ENCODE measurements at regions not wholly inside any gene's neighbourhood (a gene's known extent, or its start where the extent isn't known, plus 50 kb on each side); places are given as distances from the start of the nearest gene placed in this dataset.

DNA sequence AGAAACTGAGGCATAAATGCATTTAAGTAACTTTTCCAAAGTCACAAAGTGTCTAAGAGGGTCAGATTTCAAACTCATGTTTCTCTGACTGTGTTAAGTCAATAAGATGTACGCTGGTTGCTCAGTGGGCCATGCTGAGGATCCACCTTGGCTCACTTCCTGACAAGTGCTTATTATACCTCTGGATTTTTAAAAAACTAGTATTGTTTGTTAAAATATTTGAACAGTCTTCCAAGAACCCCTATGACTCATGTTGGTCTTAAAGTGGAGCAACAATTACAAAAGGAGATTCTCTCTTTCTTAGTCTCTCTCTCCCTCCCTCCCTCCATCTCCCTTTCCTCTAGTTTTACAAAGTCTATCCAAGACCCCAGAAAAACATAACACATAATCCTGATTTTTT, 1050.2 kb downstream of the AGBL1 start:
- intact Hi-C loops (cut with micrococcal nuclease), result no loop called here
- H3K4me3 Mint-ChIP-seq, result no peak overlapping the region
- no peak for TF ChIP-seq CTCF (IDR thresholded peaks at IDR 0.05)

GRCh38 chr15:87123676-87124382, 1044.2 kb downstream of the AGBL1 start:
- 87% methylated on average over 26 of the region's 27 CpGs for WGBS (ENCODE audit: insufficient coverage)
- no peak for ATAC-seq

More for the DNA sequence above, 1050.2 kb downstream of the AGBL1 start:
- no peak for DNase-seq
- H3K27ac Mint-ChIP-seq, result no peak overlapping the region
- Histone ChIP-seq H3K27ac (ENCODE audit: low read length) (no peak overlapping the region), H3K4me1 (ENCODE audit: control insufficient read depth, insufficient read depth, low read length) (no peaks in the 10 kb centered on the region), H3K27me3 (ENCODE audit: control insufficient read depth, insufficient read depth, low read length) (no peaks in the 10 kb centered on the region), H3K4me3 (ENCODE audit: low read length) (no peak overlapping the region), H3K36me3 (ENCODE audit: control insufficient read depth, insufficient read depth, low read length) (no peaks in the 10 kb centered on the region), H3K9me3 (ENCODE audit: control insufficient read depth, insufficient read depth, low read length) (no peaks in the 10 kb centered on the region)
- ATAC-seq, result no peak
- H3K36me3 Mint-ChIP-seq, result no peaks in the 10 kb centered on the region
- H3K27me3 Mint-ChIP-seq (ENCODE audit: low read depth in 2 of 2), result no peaks in the 10 kb centered on the region
- H3K9me3 Mint-ChIP-seq, result peaks cover 13 to 17% of the 10 kb centered on the region in 2 donors
- H3K4me1 Mint-ChIP-seq, result no peaks in the 10 kb centered on the region
- 78% methylated on average over 1 of the region's 1 CpG for WGBS (ENCODE audit: insufficient coverage)

DNA sequence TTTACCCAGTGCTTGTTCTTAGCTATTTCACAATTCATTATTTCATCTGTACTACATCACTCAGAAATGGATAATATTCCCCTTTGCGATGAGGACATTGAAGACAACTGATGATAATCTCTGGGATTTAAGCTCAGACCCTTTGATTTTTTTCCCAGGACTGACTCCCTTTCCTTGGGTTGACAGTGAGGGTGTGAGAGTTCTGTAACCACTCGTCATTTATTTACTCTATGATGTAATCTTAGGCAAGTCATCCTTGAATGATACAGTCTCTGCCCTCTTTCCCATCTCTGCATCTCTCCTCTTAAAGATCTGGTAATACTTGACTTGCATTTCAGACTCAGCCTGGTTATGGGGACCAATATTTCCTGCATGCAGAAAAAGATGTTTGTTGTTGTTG, 1041.7 kb downstream of the AGBL1 start:
- intact Hi-C loops (cut with micrococcal nuclease), result no loop called here
- peaks cover 5% of the 10 kb centered on the region for H3K9me3 ChIP-seq (ENCODE audit: control insufficient read depth, insufficient read depth, low read length)
- H3K36me3 Mint-ChIP-seq, result no peaks in the 10 kb centered on the region
- 60% methylated on average over 1 of the region's 2 CpGs for WGBS (ENCODE audit: insufficient coverage)
- DNase-seq (no peak), ATAC-seq (no peak)
- TF ChIP-seq CTCF (IDR thresholded peaks at IDR 0.05), result no peak
- H3K4me1 ChIP-seq (ENCODE audit: control insufficient read depth, insufficient read depth, low read length), result no peaks in the 10 kb centered on the region
- no peaks in the 10 kb centered on the region for H3K36me3 ChIP-seq (ENCODE audit: control insufficient read depth, insufficient read depth, low read length)
- no peak overlapping the region for H3K4me3 ChIP-seq (ENCODE audit: low read length)
- H3K9me3 Mint-ChIP-seq, result peaks cover 11 to 15% of the 10 kb centered on the region in 2 donors
- no peaks in the 10 kb centered on the region for H3K4me1 Mint-ChIP-seq
- no peak overlapping the region for H3K27ac ChIP-seq (ENCODE audit: low read length)
- H3K27ac Mint-ChIP-seq, result no peak overlapping the region
- no peaks in the 10 kb centered on the region for H3K27me3 Mint-ChIP-seq (ENCODE audit: low read depth in 2 of 2)
- no peaks in the 10 kb centered on the region for H3K27me3 ChIP-seq (ENCODE audit: control insufficient read depth, insufficient read depth, low read length)
- H3K4me3 Mint-ChIP-seq, result no peak overlapping the region

More at GRCh38 chr15:87123676-87124382, 1044.2 kb downstream of the AGBL1 start:
- H3K27me3 Mint-ChIP-seq (ENCODE audit: low read depth in 2 of 2), result no peaks in the 10 kb centered on the region
- no peaks in the 10 kb centered on the region for H3K4me1 ChIP-seq (ENCODE audit: control insufficient read depth, insufficient read depth, low read length)
- H3K4me3 ChIP-seq (ENCODE audit: low read length), result no peak overlapping the region
- H3K27ac ChIP-seq (ENCODE audit: low read length), result no peak overlapping the region
- no peaks in the 10 kb centered on the region for H3K4me1 Mint-ChIP-seq
- peaks cover 12 to 15% of the 10 kb centered on the region in 2 donors for H3K9me3 Mint-ChIP-seq
- no peaks in the 10 kb centered on the region for H3K36me3 ChIP-seq (ENCODE audit: control insufficient read depth, insufficient read depth, low read length)
- intact Hi-C loops (cut with micrococcal nuclease), result no loop called here
- no peak for TF ChIP-seq CTCF (IDR thresholded peaks at IDR 0.05)
- H3K27me3 ChIP-seq (ENCODE audit: control insufficient read depth, insufficient read depth, low read length), result no peaks in the 10 kb centered on the region
- no peaks in the 10 kb centered on the region for H3K36me3 Mint-ChIP-seq
- no peak overlapping the region for H3K4me3 Mint-ChIP-seq
- H3K27ac Mint-ChIP-seq, result no peak overlapping the region
- DNase-seq, result no peak
- H3K9me3 ChIP-seq (ENCODE audit: control insufficient read depth, insufficient read depth, low read length), result peaks cover 5% of the 10 kb centered on the region

GRCh38 chr15:87120555-87120954, 1040.9 kb downstream of the AGBL1 start:
- Mint-ChIP-seq H3K36me3 (no peaks in the 10 kb centered on the region), H3K4me1 (no peaks in the 10 kb centered on the region), H3K9me3 (peaks cover 8 to 12% of the 10 kb centered on the region in 2 donors), H3K27me3 (ENCODE audit: low read depth in 2 of 2) (no peaks in the 10 kb centered on the region), H3K4me3 (no peak overlapping the region), H3K27ac (no peak overlapping the region)
- no peak for TF ChIP-seq CTCF (IDR thresholded peaks at IDR 0.05)
- Histone ChIP-seq H3K27me3 (ENCODE audit: control insufficient read depth, insufficient read depth, low read length) (no peaks in the 10 kb centered on the region), H3K4me1 (ENCODE audit: control insufficient read depth, insufficient read depth, low read length) (no peaks in the 10 kb centered on the region), H3K36me3 (ENCODE audit: control insufficient read depth, insufficient read depth, low read length) (no peaks in the 10 kb centered on the region), H3K27ac (ENCODE audit: low read length) (no peak overlapping the region), H3K4me3 (ENCODE audit: low read length) (no peak overlapping the region), H3K9me3 (ENCODE audit: control insufficient read depth, insufficient read depth, low read length) (peaks cover 5% of the 10 kb centered on the region)
- intact Hi-C loops (cut with micrococcal nuclease), result no loop called here
- ATAC-seq, result no peak
- no peak for DNase-seq

Measured in natural killer cell (primary cell).